Ovary (tissue), 7 donors: ENCODE measurements at regions not wholly inside any gene's neighbourhood (a gene's known extent, or its start where the extent isn't known, plus 50 kb on each side); places are given as distances from the start of the nearest gene placed in this dataset.

Experiments used
- DNase-seq, 5 donors: peaks; one replicate each; pipeline ENCODE4 v3.0.0-alpha.2; 2019 to 2020
- H3K27ac ChIP-seq, 2 donors: fragments of 200-600 bp; one replicate each; pipeline versions ENCODE4 v1.5.1 to v1.8.0; 2019 to 2022
- H3K27me3 ChIP-seq: fragments of 200-600 bp; one replicate; pipeline ENCODE4 v1.8.0; 2022
- H3K36me3 ChIP-seq: fragments of 200-600 bp; sonication (generic); one replicate; pipeline ENCODE4 v1.5.1; 2019
- H3K4me1 ChIP-seq: one replicate; pipeline ENCODE4 v1.8.1; 2013; ENCODE audit warnings: mild to moderate bottlenecking, moderate library complexity; ENCODE audit not compliant: insufficient read depth
- H3K4me3 ChIP-seq: fragments of 200-600 bp; sonication (generic); one replicate; pipeline ENCODE4 v1.5.1; 2017
- H3K9me3 ChIP-seq, 2 donors: fragments of 200-600 bp in 1 of 2; sonication (generic) in 1 of 2; one replicate each; pipeline versions ENCODE4 v1.5.1 to v1.8.1; 2013 to 2019; ENCODE audit warnings: mild to moderate bottlenecking in 1 of 2, moderate library complexity in 1 of 2
- CTCF ChIP-seq, 3 donors: fragments of 450-650 bp in 2 of 3; fragments of 200-600 bp in 1 of 3; IDR thresholded peaks; one replicate each; pipeline versions ENCODE4 v1.5.1 to v1.8.0; 2016 to 2022; ENCODE audit warnings: antibody characterized with exemption in 3 of 3, mild to moderate bottlenecking in 1 of 3
- EP300 ChIP-seq: sonication (generic); formaldehyde crosslinking; IDR thresholded peaks from one replicate; pipeline ENCODE4 v1.6.1; 2017; ENCODE audit warnings: antibody characterized with exemption
- POLR2A ChIP-seq: fragments of 450-650 bp; IDR thresholded peaks from one replicate; pipeline ENCODE4 v1.6.1; 2017; ENCODE audit warnings: antibody characterized with exemption, mild to moderate bottlenecking, moderate library complexity
- WGBS, 3 donors: extraction: QIAGEN DNeasy Blood & Tissue Kit in 1 of 3; methylation state at CpG; one replicate each; pipeline versions ENCODE4 v1.1.5 to v1.1.7; 2013 to 2017; 5-methylcytosine and 5-hydroxymethylcytosine counted together
- intact Hi-C, 4 donors: fragments of 100-400 bp; cut with DNase I; formaldehyde crosslinking; loops; one replicate each; pipeline versions ENCODE4 v1.11.0 to v1.15.1; 2022 to 2023
- donor health status: DM: no; HTN: no; CAD: no; lungs with moderate emphysema.
- donor health status: DM: no; HTN: no; CAD: no.
- donor health status: Bipolar disorder and iron deficiency.
- donor health status: DM: no; HTN: no; CAD: no.
- donor health status: DM: yes; HTN: yes; CAD: no.

GRCh38 chr2:15791294-15791693 is 149.1 kb upstream of the MYCN start:
- no peak overlapping the region for H3K27ac ChIP-seq
- no peaks in the 10 kb centered on the region for H3K27me3 ChIP-seq
- no peaks in the 10 kb centered on the region for H3K9me3 ChIP-seq
- H3K4me3 ChIP-seq, result no peak overlapping the region
- intact Hi-C loops, result no loop called here
- TF ChIP-seq POLR2A (no peak), EP300 (no peak), CTCF (IDR thresholded peaks at IDR 0.05) (no peak)
- no peak for DNase-seq
- no peaks in the 10 kb centered on the region for H3K36me3 ChIP-seq
- 90 to 95% (median 95%) methylated on average over 4 of the region's 4 CpGs for WGBS, 3 donors
- peaks cover 2% of the 10 kb centered on the region for H3K4me1 ChIP-seq

GRCh38 chr2:15792331-15792730 is 148.0 kb upstream of the MYCN start:
- no peaks in the 10 kb centered on the region for H3K27me3 ChIP-seq
- TF ChIP-seq EP300 (no peak), CTCF (IDR thresholded peaks at IDR 0.05) (no peak), POLR2A (no peak)
- WGBS, 3 donors, result 83 to 85% (median 83%) methylated on average over 8 of the region's 8 CpGs

GRCh38 chr2:15793078-15793913 is 147.1 kb upstream of the MYCN start:
- Histone ChIP-seq H3K36me3 (no peaks in the 10 kb centered on the region), H3K27ac (no peak overlapping the region), H3K27me3 (no peaks in the 10 kb centered on the region), H3K4me3 (no peak overlapping the region), H3K9me3 (no peaks in the 10 kb centered on the region), H3K4me1 (peaks cover 2% of the 10 kb centered on the region)
- intact Hi-C loops, result no loop called here
- no peak for TF ChIP-seq EP300
- no peak for TF ChIP-seq CTCF (IDR thresholded peaks at IDR 0.05)
- TF ChIP-seq POLR2A, result no peak
- WGBS, 3 donors, result 94 to 95% (median 95%) methylated on average over 8 of the region's 8 CpGs
- no peak for DNase-seq

More at GRCh38 chr2:15792331-15792730, 148.0 kb upstream of the MYCN start:
- peaks cover 2% of the 10 kb centered on the region for H3K4me1 ChIP-seq
- no peak overlapping the region for H3K27ac ChIP-seq
- H3K4me3 ChIP-seq, result no peak overlapping the region
- intact Hi-C loops, result no loop called here
- no peak for DNase-seq
- no peaks in the 10 kb centered on the region for H3K9me3 ChIP-seq
- no peaks in the 10 kb centered on the region for H3K36me3 ChIP-seq

- no peak overlapping the region for H3K4me3 ChIP-seq
- DNase-seq, result no peak
- no peaks in the 10 kb centered on the region for H3K27me3 ChIP-seq
- no peaks in the 10 kb centered on the region for H3K9me3 ChIP-seq
- WGBS, 3 donors, result 90 to 93% (median 93%) methylated on average over 9 of the region's 9 CpGs
- TF ChIP-seq CTCF (IDR thresholded peaks at IDR 0.05) (no peak), POLR2A (no peak), EP300 (no peak)
- H3K36me3 ChIP-seq, result no peaks in the 10 kb centered on the region
- H3K27ac ChIP-seq, result no peak overlapping the region
- peaks cover 2% of the 10 kb centered on the region for H3K4me1 ChIP-seq
- intact Hi-C loops, result no loop called here
These were observed 146.4 kb upstream of the MYCN start for GRCh38 chr2:15793978-15794377.
